Activated CD4-positive, alpha-beta T cell treated with anti-CD3 and anti-CD28 coated beads for 36 hours (primary cell): ENCODE measurements at regions not wholly inside any gene's neighbourhood (a gene's known extent, or its start where the extent isn't known, plus 50 kb on each side); places are given as distances from the start of the nearest gene placed in this dataset.

ENCODE experiments used
- ATAC-seq: fragments of 200-7000 bp; cut with Tn5 transposase; one replicate; pipeline ENCODE4 v1.10.0; 2021; ENCODE audit warnings: mild to moderate bottlenecking, moderate library complexity
- CTCF ChIA-PET: fragments of 350-600 bp; sonication (Branson Sonifier 250); formaldehyde crosslinking; loops from one replicate; lab custom pipeline; 2021; ENCODE audit warnings: antibody characterized with exemption; lab: Charles Lee
- POLR2A ChIA-PET: fragments of 350-600 bp; sonication (Branson Sonifier 250); formaldehyde crosslinking; loops from one replicate; lab custom pipeline; 2021; ENCODE audit warnings: antibody characterized with exemption, inconsistent platforms; lab: Charles Lee
- DNase-seq: peaks from one replicate; pipeline ENCODE4 v3.0.0-alpha.2; 2020
- H3K27ac Mint-ChIP-seq: one replicate; pipeline ENCODE4 v1.8.0; 2021; ENCODE audit warnings: mixed read lengths
- H3K27me3 Mint-ChIP-seq: one replicate; pipeline ENCODE4 v1.8.0; 2021; ENCODE audit warnings: mixed read lengths
- H3K36me3 Mint-ChIP-seq: one replicate; pipeline ENCODE4 v1.8.0; 2021; ENCODE audit warnings: low read depth, mixed read lengths
- H3K4me1 Mint-ChIP-seq: one replicate; pipeline ENCODE4 v1.8.0; 2021; ENCODE audit warnings: mixed read lengths
- H3K4me3 Mint-ChIP-seq: one replicate; pipeline ENCODE4 v1.8.0; 2021; ENCODE audit warnings: mild to moderate bottlenecking, moderate library complexity, mixed read lengths
- H3K9me3 Mint-ChIP-seq: one replicate; pipeline ENCODE4 v1.8.0; 2021; ENCODE audit warnings: low read depth, mixed read lengths
- intact Hi-C, 2 experiments: fragments of 100-400 bp; cut with DNase I in 1 of 2; cut with micrococcal nuclease in 1 of 2; formaldehyde crosslinking; loops; one replicate each; pipeline versions ENCODE4 v1.14.2 to v1.15.1; 2022 to 2024; cut with DNase I, micrococcal nuclease

DNA sequence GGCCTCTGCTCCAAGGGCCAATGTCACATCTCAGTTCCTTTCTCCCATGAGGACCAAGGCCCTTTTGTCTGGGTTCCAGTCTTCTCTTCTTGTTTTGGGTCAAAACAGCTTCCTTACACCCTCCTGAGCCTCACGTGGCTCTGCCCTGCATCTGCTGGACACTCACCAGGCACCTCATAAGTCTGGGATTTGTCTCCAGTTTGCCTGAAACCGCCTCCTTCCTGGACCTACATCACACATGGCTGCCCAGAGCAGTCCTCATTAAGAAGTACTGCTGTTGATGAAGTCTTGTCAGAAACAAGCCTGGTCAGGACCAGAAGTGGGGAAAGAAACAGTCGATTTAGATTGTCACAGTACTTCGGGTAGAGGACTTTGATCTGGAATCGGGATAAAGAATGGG lies 173.4 kb upstream of the BMPER start:
- Mint-ChIP-seq H3K27me3 (no peaks in the 10 kb centered on the region), H3K9me3 (no peaks in the 10 kb centered on the region), H3K36me3 (no peaks in the 10 kb centered on the region), H3K4me3 (no peak overlapping the region), H3K27ac (no peak overlapping the region), H3K4me1 (no peaks in the 10 kb centered on the region)
- ATAC-seq (no peak), DNase-seq (no peak)
- ChIA-PET POLR2A (no interaction called here), CTCF (interaction anchor here (0.6 to 1.1 kb wide), 2 partner anchors 212 to 1039 kb away, joined by 3 read pairs; no protein-coding TSS in a partner anchor)
- intact Hi-C loops, result no loop called here

- intact Hi-C loops, result no loop called here
- H3K27me3 Mint-ChIP-seq, result no peaks in the 10 kb centered on the region
- DNase-seq (no peak), ATAC-seq (no peak)
- no peaks in the 10 kb centered on the region for H3K9me3 Mint-ChIP-seq
- ChIA-PET CTCF (interaction anchor here (1.1 to 1.2 kb wide), 2 partner anchors 22 to 1039 kb away, joined by 3 read pairs; no protein-coding TSS in a partner anchor), POLR2A (interaction anchor here (0.7 kb wide), 1 partner anchor 163 kb away, joined by 3 read pairs; no protein-coding TSS in a partner anchor)
- no peak overlapping the region for H3K27ac Mint-ChIP-seq
- no peaks in the 10 kb centered on the region for H3K36me3 Mint-ChIP-seq
- no peaks in the 10 kb centered on the region for H3K4me1 Mint-ChIP-seq
- no peak overlapping the region for H3K4me3 Mint-ChIP-seq
These were observed 172.9 kb upstream of the BMPER start for GRCh38 chr7:33732462-33732861.

DNA sequence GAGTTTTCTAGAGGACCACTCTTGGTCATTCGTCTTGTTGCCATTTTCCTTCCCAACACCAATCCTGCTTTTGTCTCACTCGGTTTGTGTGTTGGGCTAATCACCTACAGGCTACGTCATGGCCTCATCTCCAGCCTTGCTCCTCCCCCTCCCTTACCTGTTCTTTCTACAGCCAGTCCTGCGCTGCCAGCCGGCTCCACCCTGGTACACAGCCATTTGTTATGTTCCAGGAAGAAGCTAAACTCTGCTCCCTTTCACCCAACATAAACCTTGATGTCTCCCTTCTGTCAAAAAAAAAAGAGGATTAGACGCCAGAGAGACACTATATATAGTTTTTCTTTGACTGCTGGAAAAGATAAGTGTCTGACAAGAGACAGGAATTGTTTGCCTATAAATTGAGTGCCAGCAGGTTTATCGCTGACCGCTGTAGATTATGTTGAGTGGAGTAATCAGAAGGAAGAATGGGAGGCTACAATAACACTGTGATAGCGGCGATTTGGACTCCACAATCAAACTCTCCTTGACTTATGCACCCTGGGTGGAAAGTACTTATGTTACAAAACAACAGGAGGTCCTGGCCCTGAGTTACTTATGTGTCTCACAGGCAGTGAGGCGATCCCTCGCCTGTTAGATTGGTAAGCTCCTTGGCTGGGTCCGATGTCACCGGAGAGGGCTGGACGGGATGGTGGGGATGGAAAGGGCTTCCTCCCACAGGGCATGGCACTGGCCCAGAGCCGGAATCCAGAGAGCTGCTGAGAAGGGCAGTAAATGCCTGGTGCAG lies 171.3 kb upstream of the BMPER start:
- DNase-seq, result no peak
- Mint-ChIP-seq H3K27me3 (no peaks in the 10 kb centered on the region), H3K4me1 (no peaks in the 10 kb centered on the region), H3K27ac (no peak overlapping the region), H3K9me3 (no peaks in the 10 kb centered on the region), H3K36me3 (no peaks in the 10 kb centered on the region), H3K4me3 (no peak overlapping the region)
- ATAC-seq, result no peak
- ChIA-PET CTCF (no interaction called here), POLR2A (no interaction called here)
- intact Hi-C loops, result no loop called here

DNA sequence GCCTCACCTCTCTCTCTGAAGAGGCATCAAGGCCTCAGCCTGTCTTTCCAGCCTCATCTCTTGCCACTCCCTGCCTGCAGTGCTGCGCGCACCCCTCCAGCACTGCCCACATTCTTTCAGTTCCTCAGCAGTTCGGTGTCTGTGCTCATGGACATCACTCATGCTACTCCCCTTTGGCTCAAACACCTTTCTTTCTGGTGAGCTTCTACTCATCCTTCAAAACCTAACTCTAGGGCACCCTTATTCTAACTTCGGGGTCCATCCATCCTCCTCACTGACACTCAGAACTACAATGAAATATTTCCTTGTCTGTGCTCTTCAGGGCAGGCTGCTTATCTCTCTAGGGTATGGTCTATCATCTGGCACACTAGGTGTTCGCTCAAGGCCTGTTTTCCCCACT lies 169.9 kb upstream of the BMPER start:
- Mint-ChIP-seq H3K4me1 (no peaks in the 10 kb centered on the region), H3K4me3 (no peak overlapping the region), H3K27ac (no peak overlapping the region), H3K27me3 (no peaks in the 10 kb centered on the region), H3K36me3 (no peaks in the 10 kb centered on the region), H3K9me3 (no peaks in the 10 kb centered on the region)
- ATAC-seq, result no peak
- intact Hi-C loops, result no loop called here
- DNase-seq, result no peak
- ChIA-PET POLR2A (no interaction called here), CTCF (no interaction called here)

DNA sequence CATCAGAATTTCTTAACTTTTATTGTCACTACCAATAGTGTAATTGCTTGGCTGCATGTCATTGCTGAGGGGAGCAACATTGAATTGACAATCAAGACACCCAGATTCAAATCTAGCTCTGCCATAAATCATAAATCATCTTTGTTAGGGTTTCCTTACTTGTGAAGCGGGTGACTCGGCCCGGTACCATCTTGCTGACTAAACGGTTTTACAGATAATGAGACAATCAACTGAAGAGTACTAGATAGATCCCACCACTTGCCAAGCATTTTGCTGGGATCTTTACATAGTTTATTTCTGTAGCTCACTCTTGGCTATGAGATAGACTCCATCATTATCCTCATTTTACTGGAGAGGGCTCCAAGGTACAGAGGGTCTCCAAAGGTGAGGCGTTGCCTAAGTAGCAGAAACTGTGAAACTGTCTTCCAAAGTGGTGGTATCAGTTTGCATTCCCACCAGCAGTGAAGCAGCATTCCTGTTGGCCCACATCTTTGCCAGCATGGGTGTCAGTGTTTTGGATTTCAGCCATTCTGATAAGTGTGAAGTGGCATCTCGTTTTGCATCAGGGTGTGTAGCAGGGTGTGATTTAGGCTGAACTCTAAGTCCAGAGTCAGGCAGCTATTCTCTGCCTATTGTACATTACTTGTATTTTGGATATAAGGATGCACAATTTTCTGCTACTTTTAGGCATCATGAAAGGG lies 168.7 kb upstream of the BMPER start:
- no peak for DNase-seq
- POLR2A ChIA-PET, result no interaction called here
- Mint-ChIP-seq H3K27me3 (no peaks in the 10 kb centered on the region), H3K4me1 (no peaks in the 10 kb centered on the region), H3K9me3 (no peaks in the 10 kb centered on the region), H3K4me3 (no peak overlapping the region), H3K36me3 (no peaks in the 10 kb centered on the region), H3K27ac (no peak overlapping the region)
- ATAC-seq, result no peak
- CTCF ChIA-PET, result no interaction called here
- intact Hi-C loops, result no loop called here

GRCh38 chr7:33738260-33738935 lies 166.9 kb upstream of the BMPER start:
- ChIA-PET POLR2A (no interaction called here), CTCF (interaction anchor here (0.6 to 0.7 kb wide), 2 partner anchors 458 to 1814 kb away, joined by 3 read pairs; no protein-coding TSS in a partner anchor)
- no peak overlapping the region for H3K4me3 Mint-ChIP-seq
- intact Hi-C loops, result no loop called here
- no peaks in the 10 kb centered on the region for H3K9me3 Mint-ChIP-seq
- H3K36me3 Mint-ChIP-seq, result no peaks in the 10 kb centered on the region
- no peak for ATAC-seq
- H3K4me1 Mint-ChIP-seq, result no peaks in the 10 kb centered on the region
- no peak overlapping the region for H3K27ac Mint-ChIP-seq
- no peaks in the 10 kb centered on the region for H3K27me3 Mint-ChIP-seq
- no peak for DNase-seq

- POLR2A ChIA-PET, result no interaction called here
- intact Hi-C loops, result no loop called here
- no peaks in the 10 kb centered on the region for H3K9me3 Mint-ChIP-seq
- no peak overlapping the region for H3K27ac Mint-ChIP-seq
- H3K4me1 Mint-ChIP-seq, result no peaks in the 10 kb centered on the region
- no peaks in the 10 kb centered on the region for H3K27me3 Mint-ChIP-seq
- CTCF ChIA-PET, result no interaction called here
- ATAC-seq, result no peak
- H3K36me3 Mint-ChIP-seq, result no peaks in the 10 kb centered on the region
- no peak for DNase-seq
- H3K4me3 Mint-ChIP-seq, result no peak overlapping the region
These were observed 166.1 kb upstream of the BMPER start for GRCh38 chr7:33739286-33739685.

DNA sequence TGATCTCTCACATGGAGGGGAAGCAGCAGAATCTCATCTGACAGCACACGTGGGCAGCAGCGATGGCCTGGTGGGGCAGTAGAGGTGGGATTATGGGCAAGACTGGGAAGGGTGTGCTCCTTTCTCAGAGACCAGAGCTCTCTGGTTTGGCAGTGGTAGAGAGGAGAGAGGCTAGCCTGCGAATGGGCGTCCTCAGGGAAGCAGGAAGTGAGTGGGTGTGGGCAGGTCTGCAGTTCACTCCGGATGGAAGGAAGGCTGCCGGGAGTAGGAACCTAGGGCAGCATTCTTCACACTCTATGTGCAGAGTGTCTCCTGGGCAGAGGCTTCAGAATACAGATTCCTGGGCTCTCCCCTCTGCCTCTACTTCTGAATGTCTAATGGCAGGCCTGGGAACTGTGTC lies 162.8 kb upstream of the BMPER start:
- CTCF ChIA-PET, result no interaction called here
- no peak for ATAC-seq
- Mint-ChIP-seq H3K4me3 (no peak overlapping the region), H3K4me1 (no peaks in the 10 kb centered on the region), H3K27ac (no peak overlapping the region), H3K36me3 (no peaks in the 10 kb centered on the region), H3K9me3 (no peaks in the 10 kb centered on the region), H3K27me3 (no peaks in the 10 kb centered on the region)
- intact Hi-C loops, result no loop called here
- no peak for DNase-seq
- POLR2A ChIA-PET, result no interaction called here

GRCh38 chr7:33742999-33743587 lies 162.2 kb upstream of the BMPER start:
- H3K27ac Mint-ChIP-seq, result no peak overlapping the region
- H3K27me3 Mint-ChIP-seq, result no peaks in the 10 kb centered on the region
- DNase-seq, result no peak
- no peak for ATAC-seq
- no peak overlapping the region for H3K4me3 Mint-ChIP-seq
- POLR2A ChIA-PET, result no interaction called here
- intact Hi-C loops, result no loop called here
- H3K36me3 Mint-ChIP-seq, result no peaks in the 10 kb centered on the region
- H3K4me1 Mint-ChIP-seq, result no peaks in the 10 kb centered on the region
- H3K9me3 Mint-ChIP-seq, result no peaks in the 10 kb centered on the region
- CTCF ChIA-PET, result no interaction called here

DNA sequence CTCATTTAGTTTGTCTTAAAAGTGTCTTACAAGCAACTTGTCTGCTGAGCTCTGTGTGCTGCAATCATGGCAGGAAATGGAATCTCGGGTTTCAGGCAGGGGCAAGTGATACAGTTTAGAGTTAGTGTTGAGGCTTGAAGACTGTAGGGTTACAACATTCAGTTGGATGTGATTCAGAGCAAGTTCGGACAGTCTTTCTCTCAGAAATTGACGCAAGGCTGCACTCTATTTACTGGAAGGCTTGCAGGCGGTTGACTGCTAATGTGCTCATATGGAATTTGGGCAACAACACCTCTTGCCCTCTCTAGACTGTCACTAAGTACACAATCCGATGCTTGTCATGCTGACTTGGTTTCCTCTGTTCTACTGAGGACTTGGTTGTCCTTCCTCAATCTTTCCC lies 161.7 kb upstream of the BMPER start:
- ATAC-seq (no peak), DNase-seq (no peak)
- no peaks in the 10 kb centered on the region for H3K4me1 Mint-ChIP-seq
- H3K36me3 Mint-ChIP-seq, result no peaks in the 10 kb centered on the region
- no peaks in the 10 kb centered on the region for H3K27me3 Mint-ChIP-seq
- no peaks in the 10 kb centered on the region for H3K9me3 Mint-ChIP-seq
- ChIA-PET POLR2A (no interaction called here), CTCF (no interaction called here)
- no peak overlapping the region for H3K27ac Mint-ChIP-seq
- no peak overlapping the region for H3K4me3 Mint-ChIP-seq
- intact Hi-C loops, result no loop called here

DNA sequence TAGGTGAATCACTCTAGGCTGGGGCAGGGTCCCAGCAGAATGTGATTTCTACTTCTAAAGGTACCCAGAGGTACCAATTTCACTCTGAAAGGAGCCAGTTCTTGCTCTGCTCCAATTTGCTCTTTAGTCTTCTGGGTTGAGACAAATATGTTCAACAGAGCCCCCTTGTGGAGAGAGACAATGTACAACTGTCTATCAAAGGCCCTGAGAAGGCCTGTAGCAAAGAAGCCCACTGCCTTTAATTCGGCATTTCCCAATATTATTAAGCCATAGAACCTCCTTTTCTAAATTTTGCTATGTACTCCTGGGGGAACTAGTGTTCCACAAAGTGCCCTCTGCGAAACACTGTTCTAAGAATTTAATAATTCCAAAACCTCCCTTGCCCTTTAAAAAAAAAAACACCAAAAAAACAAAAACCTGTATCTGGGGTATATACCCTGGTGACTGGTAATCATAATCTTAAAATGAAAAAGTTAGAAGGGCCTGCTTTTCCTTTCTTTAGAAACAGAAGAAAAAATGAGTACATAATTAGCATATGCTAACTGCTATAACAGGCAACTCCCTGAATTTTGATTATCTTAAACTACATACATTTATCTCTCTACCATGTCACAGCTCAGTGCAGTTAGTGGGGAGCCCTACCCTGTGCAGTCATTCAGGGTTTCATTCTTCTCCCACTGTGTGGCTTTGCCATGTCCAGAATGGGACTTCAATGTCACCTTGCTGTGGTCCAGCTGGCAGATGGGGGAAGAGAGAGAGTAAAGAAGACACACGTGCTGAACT lies 160.9 kb upstream of the BMPER start:
- no peak overlapping the region for H3K27ac Mint-ChIP-seq
- peak; percentile 39 for ATAC-seq
- ChIA-PET POLR2A (interaction anchor here (0.6 kb wide), 1 partner anchor 65 kb away, joined by 3 read pairs; no protein-coding TSS in a partner anchor), CTCF (no interaction called here)
- H3K27me3 Mint-ChIP-seq, result no peaks in the 10 kb centered on the region
- no peaks in the 10 kb centered on the region for H3K36me3 Mint-ChIP-seq
- no peak for DNase-seq
- intact Hi-C loops, result loop anchor here in 1 of 2 experiments (1.0 to 2.0 kb wide), 2 partner anchors 500 to 559 kb away; no protein-coding TSS in a partner anchor
- H3K9me3 Mint-ChIP-seq, result no peaks in the 10 kb centered on the region
- H3K4me3 Mint-ChIP-seq, result no peak overlapping the region
- no peaks in the 10 kb centered on the region for H3K4me1 Mint-ChIP-seq
